NCI-H1092 treated with DMSO at 0.1 percent for 48 hours (cell line): ENCODE measurements at regions not wholly inside any gene's neighbourhood (a gene's known extent, or its start where the extent isn't known, plus 50 kb on each side); places are given as distances from the start of the nearest gene placed in this dataset.

Experiments
- DNase-seq: peaks from one replicate; lab custom pipeline; 2025; lab: John Stamatoyannopoulos, UW

- DNase-seq = no peak
These were observed 855.3 kb downstream of the SLC4A3 start for GRCh38 chr2:220482716-220483115.

GRCh38 chr2:220489121-220489520, 861.7 kb downstream of the SLC4A3 start:
- DNase-seq = no peak

DNA sequence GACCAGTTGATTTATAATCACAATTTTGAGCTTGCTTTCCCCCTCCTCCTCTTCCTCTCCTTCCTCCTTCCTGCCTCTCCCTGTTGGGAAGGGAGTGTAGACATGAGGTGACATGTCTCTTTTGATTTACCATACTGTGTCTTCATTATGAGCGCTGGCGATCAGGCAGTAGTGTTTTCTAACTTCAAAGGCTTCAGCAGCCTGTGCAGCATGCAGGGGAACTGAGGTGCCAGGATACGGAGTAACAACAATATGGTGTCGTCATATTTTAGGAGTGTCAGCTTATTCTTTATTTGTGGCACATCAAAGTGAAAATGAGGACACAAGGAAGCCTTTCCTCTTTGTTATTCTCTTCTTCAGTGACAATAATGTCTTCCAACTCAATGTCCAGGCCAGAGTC, 864.2 kb downstream of the SLC4A3 start:
- no peak for DNase-seq

DNA sequence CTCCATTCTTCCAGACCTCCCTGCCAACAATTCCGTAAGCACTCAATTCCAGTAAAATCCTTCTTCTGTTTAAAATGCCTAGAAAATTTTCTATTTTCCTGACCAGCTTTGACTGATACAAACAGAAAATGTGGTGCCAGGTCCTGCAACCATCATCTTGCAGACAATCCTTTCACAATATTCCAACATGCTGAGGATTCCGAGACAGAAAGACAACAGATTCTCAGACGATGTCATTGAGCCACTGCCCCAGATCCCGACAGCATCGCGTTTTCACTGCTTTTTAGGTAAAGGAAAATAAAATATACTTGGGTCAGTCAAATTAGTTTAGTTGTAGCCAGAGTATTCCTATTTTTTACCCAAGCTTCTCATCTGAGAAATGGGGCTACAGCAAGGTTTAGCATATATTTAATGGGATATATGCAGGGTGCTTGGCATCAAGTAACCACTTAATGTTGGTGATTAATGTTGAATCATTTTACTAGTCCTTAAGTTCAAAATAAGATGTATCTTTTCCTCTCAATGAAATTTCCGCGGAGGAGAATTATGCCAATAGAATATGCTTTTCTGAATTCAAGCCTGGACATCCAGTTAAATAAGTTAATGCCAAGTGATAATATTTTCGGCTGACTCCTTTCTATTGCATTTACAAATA, 866.6 kb downstream of the SLC4A3 start:
- DNase-seq = no peak

DNA sequence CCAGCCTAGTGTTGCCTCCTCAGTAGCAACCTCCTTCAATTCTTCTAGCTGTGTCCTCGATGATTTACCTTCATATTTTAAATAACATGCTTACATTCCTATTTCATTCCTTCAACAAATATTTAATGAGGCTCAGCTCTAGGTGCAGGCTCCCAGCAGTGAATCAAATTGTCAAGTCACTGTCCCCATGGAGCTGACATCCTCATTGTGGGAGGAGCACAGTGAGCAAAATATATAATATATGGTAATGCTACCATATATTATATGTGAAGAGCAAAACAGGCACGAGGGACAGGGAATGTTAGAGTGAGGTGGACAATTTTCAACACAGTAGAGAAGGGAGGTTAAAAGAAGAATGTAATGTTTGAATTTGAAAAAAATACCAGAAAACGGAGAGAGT, 869.1 kb downstream of the SLC4A3 start:
- no peak for DNase-seq

DNA sequence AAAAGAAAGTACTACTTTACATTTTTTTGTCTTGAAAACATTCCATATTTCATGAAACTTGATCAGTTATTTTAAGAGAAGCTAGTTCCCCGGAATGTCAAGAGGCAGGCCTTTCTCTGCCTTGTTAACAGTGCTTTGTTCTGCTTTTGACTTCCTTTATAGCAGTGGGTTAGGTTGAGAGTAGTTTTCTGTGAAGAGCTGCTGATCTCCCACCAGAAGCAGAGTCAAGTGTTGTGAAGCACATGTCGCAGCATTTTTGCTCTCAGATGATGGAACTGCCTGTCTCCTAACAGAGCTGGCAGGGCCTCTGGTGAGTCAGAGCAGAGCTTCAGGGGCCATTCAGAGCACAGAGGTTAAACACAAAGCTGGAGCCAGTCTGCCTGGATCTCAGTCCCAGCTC, 871.8 kb downstream of the SLC4A3 start:
- no peak for DNase-seq

GRCh38 chr2:220502539-220502938, 875.1 kb downstream of the SLC4A3 start:
- DNase-seq = no peak

GRCh38 chr2:220503431-220503830, 876.0 kb downstream of the SLC4A3 start:
- DNase-seq = no peak

- DNase-seq = peak; percentile 80
These were observed 877.6 kb downstream of the SLC4A3 start for GRCh38 chr2:220504938-220505503.

- DNase-seq = no peak
These were observed 879.0 kb downstream of the SLC4A3 start for GRCh38 chr2:220506466-220506865.

GRCh38 chr2:220509096-220509757, 881.8 kb downstream of the SLC4A3 start:
- DNase-seq = peak; percentile 4

DNA sequence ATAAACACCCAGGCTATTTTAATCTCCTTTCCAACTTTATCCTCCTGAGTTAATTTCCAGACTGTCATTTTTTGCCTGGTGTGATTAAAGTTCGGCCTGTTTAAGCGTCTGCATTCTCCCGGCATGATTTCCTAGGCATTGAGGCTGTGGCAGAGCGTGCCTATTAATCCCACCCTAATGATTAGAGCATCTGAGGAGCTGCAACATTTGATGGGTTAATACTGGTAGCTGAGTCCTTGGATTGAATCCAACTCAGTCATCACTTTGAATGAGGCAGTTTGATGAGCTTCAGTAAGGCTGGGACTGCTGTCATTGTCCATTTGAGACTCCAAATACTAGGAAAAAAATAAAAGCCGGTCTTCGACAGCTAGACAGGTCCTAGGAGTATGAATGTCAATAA, 882.5 kb downstream of the SLC4A3 start:
- no peak for DNase-seq

DNA sequence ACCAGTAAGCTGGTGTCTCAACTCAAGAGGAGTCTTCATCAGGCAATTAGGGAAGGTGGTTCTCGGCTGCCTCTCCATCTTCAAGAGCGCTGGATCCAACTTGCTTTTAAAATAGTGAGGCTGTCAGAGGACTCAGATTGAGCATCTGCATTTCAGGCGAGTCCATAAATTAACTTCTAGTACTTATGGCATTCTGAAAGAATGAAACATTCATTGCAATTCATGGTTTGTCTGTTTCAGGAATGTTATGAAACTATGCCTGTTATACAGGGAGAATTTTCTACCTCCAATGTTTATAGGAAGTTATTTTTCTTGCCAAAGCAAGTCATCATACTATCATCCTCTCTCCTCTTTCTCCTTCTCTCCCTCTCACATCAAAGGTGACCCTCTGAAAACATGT, 883.2 kb downstream of the SLC4A3 start:
- DNase-seq = no peak

- DNase-seq = no peak
These were observed 885.0 kb downstream of the SLC4A3 start for GRCh38 chr2:220512419-220512818.

- DNase-seq = no peak
These were observed 886.3 kb downstream of the SLC4A3 start for GRCh38 chr2:220513573-220514288.

GRCh38 chr2:220521551-220521950, 894.1 kb downstream of the SLC4A3 start:
- no peak for DNase-seq

DNA sequence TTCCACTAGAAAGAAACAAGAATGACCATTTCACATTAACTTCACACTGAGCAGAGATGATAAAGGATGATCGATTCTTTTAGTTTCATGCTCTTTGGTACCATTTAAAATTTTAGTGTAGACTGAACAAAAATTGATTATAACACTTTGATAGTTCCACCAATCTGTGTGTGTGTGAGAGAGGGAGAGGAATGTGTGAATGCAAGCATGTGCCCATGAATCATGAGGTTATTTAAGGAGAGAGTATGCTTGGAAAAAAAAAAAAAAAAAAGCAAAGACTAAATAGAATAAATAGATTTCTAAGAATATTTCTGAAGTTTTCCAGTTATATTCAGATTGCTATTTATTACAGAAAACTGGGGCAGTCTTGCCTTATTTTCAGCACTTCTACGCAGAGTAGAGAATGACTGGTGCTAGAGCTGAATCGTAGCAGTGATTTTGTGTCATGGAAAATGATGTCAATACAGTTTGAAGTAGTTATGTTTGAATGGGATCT, 900.8 kb downstream of the SLC4A3 start:
- DNase-seq = no peak

DNA sequence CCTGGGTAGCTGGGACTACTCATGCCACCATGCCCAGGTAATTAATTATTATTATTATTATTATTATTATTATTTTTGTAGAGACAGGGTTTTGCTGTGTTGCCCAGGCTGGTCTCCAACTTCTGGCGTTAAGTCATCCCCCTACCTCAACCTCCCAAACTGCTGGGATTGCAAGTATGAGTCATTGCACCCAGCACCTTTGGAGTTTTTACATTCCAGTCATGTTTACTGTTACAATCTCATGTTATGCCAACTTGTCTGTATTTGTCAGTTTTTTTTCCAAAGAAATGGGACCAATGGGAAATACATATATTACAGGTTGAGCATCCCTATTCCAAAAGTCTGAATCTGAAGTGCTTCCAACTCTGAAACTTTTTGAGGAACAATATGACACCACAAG, 903.8 kb downstream of the SLC4A3 start:
- no peak for DNase-seq

- no peak for DNase-seq
These were observed 906.1 kb downstream of the SLC4A3 start for GRCh38 chr2:220533485-220533884.

DNA sequence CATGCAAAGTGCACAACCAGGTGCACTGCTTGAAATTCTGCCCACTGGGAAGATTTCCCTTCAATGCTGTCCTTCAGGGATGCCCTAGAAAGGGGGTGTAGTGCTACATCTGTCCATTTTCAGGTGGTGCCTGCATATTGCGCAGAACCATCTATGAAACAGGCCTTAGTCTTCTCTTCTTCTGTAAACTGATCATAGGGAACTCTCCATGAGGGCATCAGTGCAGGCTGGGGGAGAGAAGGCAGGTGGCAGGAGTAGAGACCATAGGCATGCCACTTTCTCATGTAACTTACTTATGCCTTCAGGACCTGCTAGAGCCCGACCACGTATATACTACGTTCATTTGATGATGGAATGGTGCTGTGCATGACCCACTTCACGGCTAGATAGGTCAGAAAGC, 912.1 kb downstream of the SLC4A3 start:
- DNase-seq = no peak

DNA sequence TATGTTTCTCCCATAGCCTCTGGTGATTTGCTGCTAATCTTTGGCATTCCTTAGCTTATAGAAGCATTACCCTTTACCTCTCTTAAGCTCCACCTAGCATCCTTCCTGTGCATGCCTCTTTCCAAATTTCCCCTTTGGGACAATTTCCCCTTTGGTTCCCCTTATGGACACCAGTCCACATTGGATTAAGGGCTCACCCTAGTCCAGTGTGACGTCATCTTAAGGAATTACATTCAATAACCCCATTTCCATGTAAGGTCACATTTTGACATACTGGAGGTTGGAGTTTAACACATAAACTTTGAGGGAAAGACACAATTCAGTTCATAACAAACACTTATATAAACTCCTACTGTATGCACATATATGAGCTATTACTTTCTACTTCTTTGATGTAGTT, 916.6 kb downstream of the SLC4A3 start:
- DNase-seq = no peak

DNA sequence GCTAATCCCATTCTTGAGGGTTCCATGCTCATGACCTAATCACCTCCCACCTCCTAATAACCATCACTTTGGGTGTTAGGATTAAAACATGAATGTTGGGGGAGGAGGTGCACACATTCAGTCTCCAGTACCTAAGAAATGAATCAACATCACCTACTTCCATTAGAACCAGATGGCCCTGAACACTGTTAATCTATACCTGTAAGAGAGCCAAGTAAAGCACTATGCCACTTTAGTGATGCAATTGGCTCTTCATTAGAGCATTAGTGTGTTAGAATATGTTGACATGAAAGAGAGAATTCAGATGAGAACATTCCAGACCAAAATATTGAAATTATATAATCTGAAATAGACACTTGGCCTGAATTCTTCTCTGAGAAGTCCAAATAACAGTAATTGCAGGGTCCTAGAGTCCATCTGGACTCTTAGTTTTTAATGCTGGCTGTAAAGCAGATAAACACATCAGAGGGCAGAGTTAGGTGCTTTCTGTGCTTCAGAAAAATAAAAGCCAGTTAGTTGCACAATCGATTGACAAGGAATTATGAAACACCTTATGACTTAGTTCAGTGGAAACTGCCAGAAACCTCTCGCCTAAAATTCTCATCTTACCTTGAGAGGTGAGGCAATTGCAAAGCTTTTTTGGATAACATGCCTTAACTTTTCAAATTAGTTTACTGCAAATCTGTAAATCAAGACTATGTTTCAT, 923.7 kb downstream of the SLC4A3 start:
- DNase-seq = no peak
